IMR-90 (cell line): ENCODE measurements at regions not wholly inside any gene's neighbourhood (a gene's known extent, or its start where the extent isn't known, plus 50 kb on each side); places are given as distances from the start of the nearest gene placed in this dataset.
"Not testable (repeated sequence)": the region's sequence is repeated elsewhere in the genome, so short reads cannot be mapped to it uniquely, and the experiment has no call there.

Experiments used
- MXI1 ChIP-seq: IDR thresholded peaks from 2 replicates; pipeline ENCODE4 v1.6.1; 2012; ENCODE audit warnings: low read depth, mild to moderate bottlenecking, low read length, moderate library complexity, borderline replicate concordance
- SMC3 ChIP-seq: fragments of 150-350 bp; IDR thresholded peaks from 2 replicates; pipeline ENCODE4 v1.6.1; 2016; ENCODE audit warnings: low read depth, mild to moderate bottlenecking, antibody characterized with exemption, low read length, moderate library complexity
- TF ChIP-seq, protein P1 (sequence below): conservative IDR thresholded peaks from 2 replicates; pipeline ENCODE4 v1.5.1; 2012; ENCODE audit warnings: mild to moderate bottlenecking, low read depth, low read length, improper control_type of control experiment

DNA sequence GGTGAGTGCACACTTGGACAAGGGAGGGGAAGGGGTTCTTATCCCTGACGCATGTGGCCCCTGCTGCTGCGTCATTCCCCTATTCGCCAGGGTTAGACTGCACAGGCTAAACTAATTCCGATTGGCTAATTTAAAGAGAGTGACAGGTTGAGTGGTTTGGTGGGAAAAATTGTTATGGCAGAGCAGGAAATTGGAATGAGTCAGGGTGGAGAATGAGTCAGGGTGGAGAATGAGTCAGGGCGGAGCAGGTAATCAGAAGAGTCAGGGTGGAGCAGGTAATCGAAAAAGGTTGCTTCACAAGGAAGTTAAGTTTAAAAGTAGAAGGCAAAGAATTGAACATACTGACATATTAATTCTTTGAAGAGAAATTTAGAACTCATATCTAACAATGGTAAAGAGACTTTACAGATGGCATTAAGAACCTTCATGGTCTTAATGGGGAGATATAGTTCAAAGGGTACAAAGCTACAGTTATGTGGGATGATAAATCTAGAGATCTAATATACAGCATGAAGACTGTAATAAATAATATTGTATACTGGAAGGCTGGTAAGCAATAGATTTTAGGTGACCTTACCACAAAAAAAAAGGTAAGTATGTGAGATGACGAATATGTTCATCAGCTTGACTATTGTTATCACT lies 60.5 kb upstream of the XPO1 start:
- not testable (repeated sequence) for TF ChIP-seq SMC3, MXI1
- TF ChIP-seq, protein P1, sequence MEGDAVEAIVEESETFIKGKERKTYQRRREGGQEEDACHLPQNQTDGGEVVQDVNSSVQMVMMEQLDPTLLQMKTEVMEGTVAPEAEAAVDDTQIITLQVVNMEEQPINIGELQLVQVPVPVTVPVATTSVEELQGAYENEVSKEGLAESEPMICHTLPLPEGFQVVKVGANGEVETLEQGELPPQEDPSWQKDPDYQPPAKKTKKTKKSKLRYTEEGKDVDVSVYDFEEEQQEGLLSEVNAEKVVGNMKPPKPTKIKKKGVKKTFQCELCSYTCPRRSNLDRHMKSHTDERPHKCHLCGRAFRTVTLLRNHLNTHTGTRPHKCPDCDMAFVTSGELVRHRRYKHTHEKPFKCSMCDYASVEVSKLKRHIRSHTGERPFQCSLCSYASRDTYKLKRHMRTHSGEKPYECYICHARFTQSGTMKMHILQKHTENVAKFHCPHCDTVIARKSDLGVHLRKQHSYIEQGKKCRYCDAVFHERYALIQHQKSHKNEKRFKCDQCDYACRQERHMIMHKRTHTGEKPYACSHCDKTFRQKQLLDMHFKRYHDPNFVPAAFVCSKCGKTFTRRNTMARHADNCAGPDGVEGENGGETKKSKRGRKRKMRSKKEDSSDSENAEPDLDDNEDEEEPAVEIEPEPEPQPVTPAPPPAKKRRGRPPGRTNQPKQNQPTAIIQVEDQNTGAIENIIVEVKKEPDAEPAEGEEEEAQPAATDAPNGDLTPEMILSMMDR = not testable (repeated sequence)
